Retinal pigment epithelial cell (primary cell): ENCODE measurements at regions not wholly inside any gene's neighbourhood (a gene's known extent, or its start where the extent isn't known, plus 50 kb on each side); places are given as distances from the start of the nearest gene placed in this dataset.

Experiments
- DNase-seq: peaks from one replicate; pipeline ENCODE4 v3.0.0-alpha.2; 2010; ENCODE audit warnings: low read depth
- H3K4me3 ChIP-seq: 2 replicates; pipeline ENCODE4 v1.5.1; 2011; ENCODE audit warnings: mild to moderate bottlenecking, low read length, control low read depth, moderate library complexity
- TF ChIP-seq, protein P1 (sequence below): conservative IDR thresholded peaks from 2 replicates; pipeline ENCODE4 v1.5.1; 2011; ENCODE audit warnings: low read depth, low read length, control low read depth, inconsistent platforms

GRCh38 chr12:126545411-126545810 lies 1480.2 kb downstream of the AACS start:
- no peak overlapping the region for H3K4me3 ChIP-seq
- TF ChIP-seq, protein P1, sequence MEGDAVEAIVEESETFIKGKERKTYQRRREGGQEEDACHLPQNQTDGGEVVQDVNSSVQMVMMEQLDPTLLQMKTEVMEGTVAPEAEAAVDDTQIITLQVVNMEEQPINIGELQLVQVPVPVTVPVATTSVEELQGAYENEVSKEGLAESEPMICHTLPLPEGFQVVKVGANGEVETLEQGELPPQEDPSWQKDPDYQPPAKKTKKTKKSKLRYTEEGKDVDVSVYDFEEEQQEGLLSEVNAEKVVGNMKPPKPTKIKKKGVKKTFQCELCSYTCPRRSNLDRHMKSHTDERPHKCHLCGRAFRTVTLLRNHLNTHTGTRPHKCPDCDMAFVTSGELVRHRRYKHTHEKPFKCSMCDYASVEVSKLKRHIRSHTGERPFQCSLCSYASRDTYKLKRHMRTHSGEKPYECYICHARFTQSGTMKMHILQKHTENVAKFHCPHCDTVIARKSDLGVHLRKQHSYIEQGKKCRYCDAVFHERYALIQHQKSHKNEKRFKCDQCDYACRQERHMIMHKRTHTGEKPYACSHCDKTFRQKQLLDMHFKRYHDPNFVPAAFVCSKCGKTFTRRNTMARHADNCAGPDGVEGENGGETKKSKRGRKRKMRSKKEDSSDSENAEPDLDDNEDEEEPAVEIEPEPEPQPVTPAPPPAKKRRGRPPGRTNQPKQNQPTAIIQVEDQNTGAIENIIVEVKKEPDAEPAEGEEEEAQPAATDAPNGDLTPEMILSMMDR: no peak
- no peak for DNase-seq

- no peak overlapping the region for H3K4me3 ChIP-seq
- DNase-seq: no peak
- TF ChIP-seq, protein P1: no peak
These were observed 1482.7 kb downstream of the AACS start for GRCh38 chr12:126547905-126548304.

DNA sequence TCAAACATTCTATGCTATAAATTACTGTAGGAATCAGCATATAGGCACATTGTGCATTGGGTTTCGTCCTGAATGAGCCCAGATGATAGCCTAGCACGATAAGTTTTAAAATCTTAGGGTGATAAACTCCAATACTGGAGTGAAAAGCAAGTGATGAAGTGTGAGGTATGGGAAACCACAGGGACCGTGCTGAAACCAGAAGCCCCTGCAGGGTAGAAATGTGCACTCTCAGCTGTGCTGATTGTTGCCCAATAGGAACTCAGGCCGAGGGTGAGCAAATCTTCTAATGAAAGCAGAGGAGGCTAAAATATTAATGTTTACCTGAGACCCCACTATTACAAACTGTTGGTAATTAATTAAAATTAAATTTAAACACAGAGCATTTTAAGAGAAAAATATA lies 1486.6 kb downstream of the AACS start:
- TF ChIP-seq, protein P1: no peak
- DNase-seq: no peak
- H3K4me3 ChIP-seq: no peak overlapping the region

GRCh38 chr12:126554625-126555024 lies 1489.4 kb downstream of the AACS start:
- no peak overlapping the region for H3K4me3 ChIP-seq
- no peak for DNase-seq
- TF ChIP-seq, protein P1: no peak

DNA sequence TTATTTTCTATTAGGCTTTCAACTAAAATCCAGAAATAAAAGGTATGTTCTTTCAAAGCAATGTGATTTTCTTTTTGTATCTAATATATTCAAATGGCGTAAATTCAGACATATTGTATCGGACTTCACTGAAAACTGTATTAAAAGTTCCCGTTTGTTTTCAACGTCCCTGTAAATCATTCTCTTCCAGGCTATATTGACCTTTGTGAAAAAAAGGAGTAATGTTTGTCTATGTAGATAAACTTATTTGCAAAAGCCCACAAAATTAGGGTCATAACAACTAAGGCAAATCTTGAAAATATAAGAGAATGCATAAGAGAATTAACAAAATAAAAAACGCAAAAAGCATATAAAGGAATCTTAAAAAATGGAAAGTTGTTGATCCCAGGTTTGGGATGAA lies 1492.4 kb downstream of the AACS start:
- H3K4me3 ChIP-seq: no peak overlapping the region
- no peak for DNase-seq
- TF ChIP-seq, protein P1: no peak

DNA sequence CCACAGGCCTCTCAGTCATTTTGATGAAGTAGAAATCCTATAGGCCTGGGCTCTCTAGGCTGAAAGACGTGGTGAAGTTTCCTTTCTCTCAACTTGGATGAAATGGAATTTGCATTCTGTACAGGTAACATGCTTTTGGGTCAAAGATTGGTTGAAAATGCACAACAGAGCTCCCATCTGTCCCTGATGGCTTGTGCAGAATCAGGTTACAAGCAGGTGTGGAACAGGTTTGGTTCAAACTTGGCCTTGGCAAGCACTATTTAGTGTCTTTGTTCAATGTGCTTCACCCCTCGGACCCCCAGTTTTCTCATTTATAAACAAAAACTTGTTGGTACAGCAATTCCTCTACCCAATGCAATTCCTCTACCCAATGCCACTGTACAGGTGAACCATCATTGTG lies 1493.0 kb downstream of the AACS start:
- TF ChIP-seq, protein P1: no peak
- no peak overlapping the region for H3K4me3 ChIP-seq
- no peak for DNase-seq

DNA sequence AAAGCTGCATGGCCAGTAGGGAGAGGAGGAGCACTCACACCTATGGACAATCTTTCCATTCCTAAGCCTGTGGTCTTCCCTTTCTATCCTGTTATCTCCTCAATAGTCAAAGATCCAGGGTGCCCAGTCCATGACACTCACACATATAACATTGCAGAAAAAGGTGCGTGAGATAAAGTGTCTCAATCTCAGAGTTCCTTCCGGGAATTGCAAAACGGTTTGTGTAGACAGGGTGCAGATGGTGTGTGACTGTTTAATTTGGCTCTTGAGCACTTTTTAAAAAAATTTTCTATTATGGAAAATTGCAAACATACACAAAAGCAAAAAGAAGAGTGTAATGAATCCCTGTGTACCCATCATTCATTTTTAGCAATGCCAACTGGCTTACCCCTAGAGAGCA lies 1493.6 kb downstream of the AACS start:
- TF ChIP-seq, protein P1: no peak
- DNase-seq: no peak
- H3K4me3 ChIP-seq: no peak overlapping the region
